Smooth muscle cell (in vitro differentiated cells): ENCODE measurements at regions not wholly inside any gene's neighbourhood (a gene's known extent, or its start where the extent isn't known, plus 50 kb on each side); places are given as distances from the start of the nearest gene placed in this dataset.

Experiments used
- DNase-seq: peaks from one replicate; lab custom pipeline; 2025; ENCODE audit not compliant: unreplicated experiment; lab: John Stamatoyannopoulos, UW
- H2AFZ ChIP-seq: fragments of 200-600 bp; sonication (generic); 2 replicates; pipeline ENCODE4 v1.6.0; 2016; ENCODE audit warnings: antibody characterized with exemption, low read depth, mild to moderate bottlenecking
- H3F3A ChIP-seq: fragments of 200-600 bp; sonication (generic); 2 replicates; pipeline ENCODE4 v1.6.0; 2017; ENCODE audit warnings: antibody characterized with exemption, low read depth
- H3K27ac ChIP-seq: fragments of 200-600 bp; sonication (generic); 2 replicates; pipeline ENCODE4 v1.5.1; 2016; ENCODE audit warnings: low read depth, mild to moderate bottlenecking
- H3K27me3 ChIP-seq: fragments of 200-600 bp; sonication (generic); 2 replicates; pipeline ENCODE4 v1.6.1; 2016; ENCODE audit warnings: low read depth, mild to moderate bottlenecking
- H3K36me3 ChIP-seq: fragments of 200-600 bp; sonication (generic); 2 replicates; pipeline ENCODE4 v1.5.1; 2016; ENCODE audit warnings: low read depth
- H3K4me1 ChIP-seq: fragments of 200-600 bp; sonication (generic); 2 replicates; pipeline ENCODE4 v1.5.1; 2016; ENCODE audit warnings: low read depth
- H3K4me2 ChIP-seq: fragments of 200-600 bp; sonication (generic); 2 replicates; pipeline ENCODE4 v1.6.0; 2016; ENCODE audit warnings: mild to moderate bottlenecking
- H3K4me3 ChIP-seq: fragments of 200-600 bp; sonication (generic); 2 replicates; pipeline ENCODE4 v1.5.1; 2016; ENCODE audit warnings: mild to moderate bottlenecking
- H3K79me2 ChIP-seq: fragments of 200-600 bp; sonication (generic); 2 replicates; pipeline ENCODE4 v1.6.0; 2016; ENCODE audit warnings: low read depth, mild to moderate bottlenecking
- H3K9ac ChIP-seq: fragments of 200-600 bp; sonication (generic); 2 replicates; pipeline ENCODE4 v1.6.0; 2016; ENCODE audit warnings: low read depth
- H3K9me3 ChIP-seq: fragments of 200-600 bp; sonication (generic); replicated peaks from 2 replicates; pipeline ENCODE4 v1.5.1; 2016; ENCODE audit warnings: low read depth
- H4K20me1 ChIP-seq: fragments of 200-600 bp; sonication (generic); 2 replicates; pipeline ENCODE4 v1.6.0; 2016; ENCODE audit warnings: low read depth
- WGBS: methylation state at CpG from one replicate; pipeline ENCODE4 v1.1.7; 2016; ENCODE audit warnings: low lambda C conversion rate; 5-methylcytosine and 5-hydroxymethylcytosine counted together
- TF ChIP-seq, protein P1 (sequence below): fragments of 200-600 bp; sonication (generic); IDR thresholded peaks from 2 replicates; pipeline ENCODE4 v1.5.1; 2017; ENCODE audit warnings: borderline replicate concordance, mild to moderate bottlenecking, antibody characterized with exemption; ENCODE audit not compliant: insufficient read depth, poor library complexity, severe bottlenecking

- Histone ChIP-seq H3K9ac (no peak overlapping the region), H4K20me1 (no peaks in the 10 kb centered on the region), H3K27ac (no peak overlapping the region), H3K9me3 (no peaks in the 10 kb centered on the region), H3K36me3 (no peaks in the 10 kb centered on the region), H3K4me2 (no peak overlapping the region), H3K4me1 (no peaks in the 10 kb centered on the region), H3K79me2 (no peaks in the 10 kb centered on the region), H3K4me3 (no peak overlapping the region), H3K27me3 (no peaks in the 10 kb centered on the region), H3F3A (no peaks in the 10 kb centered on the region), H2AFZ (no peak overlapping the region)
- WGBS, result 90% methylated on average over 10 of the region's 10 CpGs
- DNase-seq, result no peak
- TF ChIP-seq, protein P1, sequence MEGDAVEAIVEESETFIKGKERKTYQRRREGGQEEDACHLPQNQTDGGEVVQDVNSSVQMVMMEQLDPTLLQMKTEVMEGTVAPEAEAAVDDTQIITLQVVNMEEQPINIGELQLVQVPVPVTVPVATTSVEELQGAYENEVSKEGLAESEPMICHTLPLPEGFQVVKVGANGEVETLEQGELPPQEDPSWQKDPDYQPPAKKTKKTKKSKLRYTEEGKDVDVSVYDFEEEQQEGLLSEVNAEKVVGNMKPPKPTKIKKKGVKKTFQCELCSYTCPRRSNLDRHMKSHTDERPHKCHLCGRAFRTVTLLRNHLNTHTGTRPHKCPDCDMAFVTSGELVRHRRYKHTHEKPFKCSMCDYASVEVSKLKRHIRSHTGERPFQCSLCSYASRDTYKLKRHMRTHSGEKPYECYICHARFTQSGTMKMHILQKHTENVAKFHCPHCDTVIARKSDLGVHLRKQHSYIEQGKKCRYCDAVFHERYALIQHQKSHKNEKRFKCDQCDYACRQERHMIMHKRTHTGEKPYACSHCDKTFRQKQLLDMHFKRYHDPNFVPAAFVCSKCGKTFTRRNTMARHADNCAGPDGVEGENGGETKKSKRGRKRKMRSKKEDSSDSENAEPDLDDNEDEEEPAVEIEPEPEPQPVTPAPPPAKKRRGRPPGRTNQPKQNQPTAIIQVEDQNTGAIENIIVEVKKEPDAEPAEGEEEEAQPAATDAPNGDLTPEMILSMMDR, result no peak
Observed at GRCh38 chr4:175944126-175944910, 121.3 kb upstream of the WDR17 start.

DNA sequence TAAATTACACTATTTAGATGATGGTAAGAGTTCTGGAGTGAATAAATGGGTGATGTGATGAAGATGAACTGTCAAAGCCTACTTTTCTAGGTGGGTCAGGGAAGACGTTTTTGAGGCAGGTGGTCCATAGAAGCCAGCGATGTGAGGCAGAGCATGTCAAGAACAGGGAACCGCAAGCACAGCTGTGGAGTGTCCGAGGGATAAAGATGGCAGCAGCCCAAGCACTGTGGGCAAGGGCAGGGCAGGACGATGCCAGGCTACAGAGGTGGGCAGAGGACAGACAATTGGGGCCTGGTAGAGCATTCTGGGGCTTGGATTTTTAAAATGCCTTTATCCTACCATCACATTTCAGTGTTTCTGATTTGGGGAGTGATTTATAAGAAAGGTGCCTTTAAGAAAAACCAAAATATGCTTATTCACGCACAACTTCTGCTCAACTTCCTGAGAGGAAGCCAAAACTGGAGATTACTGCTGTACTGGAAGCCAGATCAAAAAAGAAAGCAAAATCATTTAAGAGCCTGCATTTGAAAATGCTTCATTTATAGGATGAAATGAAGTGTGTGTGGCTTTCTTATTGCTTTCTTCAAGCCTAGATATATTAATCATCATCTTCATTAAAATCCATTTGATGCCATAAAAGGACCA lies 119.0 kb upstream of the WDR17 start:
- H3K4me2 ChIP-seq, result no peak overlapping the region
- TF ChIP-seq, protein P1, result no peak
- no peak overlapping the region for H3K4me3 ChIP-seq
- no peak for DNase-seq
- H3K9ac ChIP-seq, result no peak overlapping the region
- H3K9me3 ChIP-seq, result no peaks in the 10 kb centered on the region
- no peaks in the 10 kb centered on the region for H3F3A ChIP-seq
- WGBS, result 75% methylated on average over 6 of the region's 6 CpGs
- no peaks in the 10 kb centered on the region for H3K79me2 ChIP-seq
- no peaks in the 10 kb centered on the region for H3K4me1 ChIP-seq
- H3K27ac ChIP-seq, result no peak overlapping the region
- H3K36me3 ChIP-seq, result no peaks in the 10 kb centered on the region
- H4K20me1 ChIP-seq, result no peaks in the 10 kb centered on the region
- H3K27me3 ChIP-seq, result no peaks in the 10 kb centered on the region
- no peak overlapping the region for H2AFZ ChIP-seq

GRCh38 chr4:175947117-175947722 lies 118.4 kb upstream of the WDR17 start:
- Histone ChIP-seq H3K9me3 (no peaks in the 10 kb centered on the region), H3F3A (no peaks in the 10 kb centered on the region), H3K79me2 (no peaks in the 10 kb centered on the region), H3K4me1 (no peaks in the 10 kb centered on the region), H3K27me3 (no peaks in the 10 kb centered on the region), H3K4me3 (no peak overlapping the region), H2AFZ (no peak overlapping the region), H3K4me2 (no peak overlapping the region), H3K36me3 (no peaks in the 10 kb centered on the region), H4K20me1 (no peaks in the 10 kb centered on the region), H3K27ac (no peak overlapping the region), H3K9ac (no peak overlapping the region)
- TF ChIP-seq, protein P1, result peak; percentile 87
- DNase-seq, result no peak
- 7% methylated on average over 4 of the region's 4 CpGs for WGBS
